ENCODE measurements at regions not wholly inside any gene's neighbourhood (a gene's known extent, or its start where the extent isn't known, plus 50 kb on each side); places are given as distances from the start of the nearest gene placed in this dataset.

DNA sequence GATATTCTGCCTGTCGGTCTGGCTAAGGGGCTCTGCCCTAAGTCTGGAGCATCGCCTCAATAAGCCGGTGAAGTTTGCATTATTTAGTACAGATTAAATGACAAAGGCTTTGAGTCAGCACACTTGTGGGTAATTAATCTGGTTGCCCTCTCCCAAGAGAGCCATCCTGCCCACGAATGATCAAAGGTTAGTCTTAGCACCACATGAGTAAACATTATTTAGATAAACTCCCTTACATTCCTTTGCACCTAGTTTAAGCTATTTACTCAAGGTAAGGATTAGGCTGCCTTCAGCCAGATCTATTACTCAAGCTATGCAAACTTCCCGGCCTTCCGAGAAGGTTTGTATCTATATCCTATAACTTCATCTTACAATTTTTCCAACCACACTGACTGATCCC is 572.1 kb downstream of the CHSY3 start:
- 69 to 72% methylated on average over 6 of the region's 6 CpGs for WGBS, 2 donors
- TF ChIP-seq, protein P1, sequence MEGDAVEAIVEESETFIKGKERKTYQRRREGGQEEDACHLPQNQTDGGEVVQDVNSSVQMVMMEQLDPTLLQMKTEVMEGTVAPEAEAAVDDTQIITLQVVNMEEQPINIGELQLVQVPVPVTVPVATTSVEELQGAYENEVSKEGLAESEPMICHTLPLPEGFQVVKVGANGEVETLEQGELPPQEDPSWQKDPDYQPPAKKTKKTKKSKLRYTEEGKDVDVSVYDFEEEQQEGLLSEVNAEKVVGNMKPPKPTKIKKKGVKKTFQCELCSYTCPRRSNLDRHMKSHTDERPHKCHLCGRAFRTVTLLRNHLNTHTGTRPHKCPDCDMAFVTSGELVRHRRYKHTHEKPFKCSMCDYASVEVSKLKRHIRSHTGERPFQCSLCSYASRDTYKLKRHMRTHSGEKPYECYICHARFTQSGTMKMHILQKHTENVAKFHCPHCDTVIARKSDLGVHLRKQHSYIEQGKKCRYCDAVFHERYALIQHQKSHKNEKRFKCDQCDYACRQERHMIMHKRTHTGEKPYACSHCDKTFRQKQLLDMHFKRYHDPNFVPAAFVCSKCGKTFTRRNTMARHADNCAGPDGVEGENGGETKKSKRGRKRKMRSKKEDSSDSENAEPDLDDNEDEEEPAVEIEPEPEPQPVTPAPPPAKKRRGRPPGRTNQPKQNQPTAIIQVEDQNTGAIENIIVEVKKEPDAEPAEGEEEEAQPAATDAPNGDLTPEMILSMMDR (IDR thresholded peaks at IDR 0.05) = no peak
- TF ChIP-seq POLR2A (IDR thresholded peaks at IDR 0.05) = no peak
- DNase-seq = no peak
- Histone ChIP-seq H3K9me3 (no peaks in the 10 kb centered on the region), H3K4me1 (no peaks in the 10 kb centered on the region), H3K27ac (no peak overlapping the region), H3K27me3 (no peaks in the 10 kb centered on the region), H3K36me3 (no peaks in the 10 kb centered on the region), H3K4me3 (replicated peaks in 1 of 3) (no peak overlapping the region)
- intact Hi-C loops (cut with DNase I) = no loop called here

DNA sequence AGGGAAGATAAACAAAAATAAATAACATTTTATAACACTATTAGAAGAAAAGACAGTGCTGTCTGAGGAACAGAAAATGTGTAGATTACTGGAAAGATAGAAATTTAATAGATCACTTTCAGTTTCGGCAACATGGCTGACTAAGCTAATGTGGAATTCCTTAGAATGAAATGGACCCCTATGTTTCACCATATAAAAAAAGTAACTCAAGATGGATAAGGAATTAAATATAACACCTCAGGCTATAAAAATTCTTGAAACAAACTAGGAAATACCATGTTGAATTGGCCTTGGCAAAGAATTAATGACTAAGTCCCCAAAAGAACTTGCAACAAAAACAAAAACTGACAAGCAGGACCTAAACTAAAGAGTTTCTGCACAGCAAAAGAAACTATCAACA is 558.3 kb downstream of the CHSY3 start:
- no peaks in the 10 kb centered on the region for H3K9me3 ChIP-seq
- no peaks in the 10 kb centered on the region for H3K27me3 ChIP-seq
- 89 to 91% methylated on average over 1 of the region's 1 CpG for WGBS, 2 donors
- no peaks in the 10 kb centered on the region for H3K36me3 ChIP-seq
- no peaks in the 10 kb centered on the region for H3K4me1 ChIP-seq
- no peak overlapping the region for H3K4me3 ChIP-seq (replicated peaks in 1 of 3)
- no peak for TF ChIP-seq POLR2A (IDR thresholded peaks at IDR 0.05)
- TF ChIP-seq, protein P1 (IDR thresholded peaks at IDR 0.05) = no peak
- intact Hi-C loops (cut with DNase I) = no loop called here
- no peak for DNase-seq
- H3K27ac ChIP-seq = no peak overlapping the region

DNA sequence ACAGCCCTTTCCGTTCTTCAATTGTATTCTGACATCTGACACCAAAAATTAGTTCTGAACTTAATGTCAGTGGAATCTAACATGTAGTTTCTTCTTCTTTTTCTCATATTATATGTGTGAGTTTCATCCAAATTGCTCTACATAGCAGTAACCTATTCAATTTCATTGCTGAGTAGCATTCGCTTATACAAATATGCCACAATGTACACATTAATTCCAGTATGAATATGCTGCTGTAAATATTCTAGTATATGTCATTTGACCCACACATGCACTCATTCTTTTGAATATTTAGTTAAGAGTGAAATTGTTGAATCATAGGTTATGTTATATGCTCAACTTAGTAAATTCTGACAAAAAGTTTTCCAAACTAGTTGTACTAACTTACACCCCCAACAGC is 550.9 kb downstream of the CHSY3 start:
- no peak overlapping the region for H3K4me3 ChIP-seq (replicated peaks in 1 of 3)
- H3K9me3 ChIP-seq = no peaks in the 10 kb centered on the region
- intact Hi-C loops (cut with DNase I) = no loop called here
- no peaks in the 10 kb centered on the region for H3K27me3 ChIP-seq
- TF ChIP-seq, protein P1 (IDR thresholded peaks at IDR 0.05) = no peak
- H3K4me1 ChIP-seq = no peaks in the 10 kb centered on the region
- WGBS, 2 donors = 87 to 91% methylated on average over 2 of the region's 2 CpGs
- H3K27ac ChIP-seq = no peak overlapping the region
- DNase-seq = no peak
- no peaks in the 10 kb centered on the region for H3K36me3 ChIP-seq

DNA sequence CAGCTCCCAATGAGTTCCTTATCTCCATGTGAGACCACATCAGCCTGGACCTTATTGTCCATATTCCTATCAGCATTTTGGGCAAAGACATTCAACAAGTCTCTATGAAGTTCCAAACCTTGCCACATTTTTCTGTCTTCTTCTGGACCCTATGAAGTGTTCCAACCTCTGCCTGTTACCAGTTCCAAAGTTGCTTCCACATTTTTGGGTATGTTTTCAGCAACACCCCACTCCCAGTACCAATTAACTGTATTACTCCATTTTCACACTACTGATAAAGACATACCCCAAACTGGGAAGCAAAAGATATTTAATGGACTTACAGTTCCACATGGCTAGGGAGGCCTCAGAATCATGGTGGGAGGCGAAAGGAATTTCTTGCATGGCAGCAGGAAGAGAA is 548.5 kb downstream of the CHSY3 start:
- no peaks in the 10 kb centered on the region for H3K27me3 ChIP-seq
- H3K4me3 ChIP-seq (replicated peaks in 1 of 3) = no peak overlapping the region
- no peaks in the 10 kb centered on the region for H3K9me3 ChIP-seq
- WGBS, 2 donors = 88 to 95% methylated on average over 1 of the region's 1 CpG
- no peaks in the 10 kb centered on the region for H3K4me1 ChIP-seq
- intact Hi-C loops (cut with DNase I) = no loop called here
- TF ChIP-seq, protein P1 (IDR thresholded peaks at IDR 0.05) = no peak
- TF ChIP-seq POLR2A (IDR thresholded peaks at IDR 0.05) = no peak
- H3K27ac ChIP-seq = no peak overlapping the region
- H3K36me3 ChIP-seq = no peaks in the 10 kb centered on the region
- no peak for DNase-seq

DNA sequence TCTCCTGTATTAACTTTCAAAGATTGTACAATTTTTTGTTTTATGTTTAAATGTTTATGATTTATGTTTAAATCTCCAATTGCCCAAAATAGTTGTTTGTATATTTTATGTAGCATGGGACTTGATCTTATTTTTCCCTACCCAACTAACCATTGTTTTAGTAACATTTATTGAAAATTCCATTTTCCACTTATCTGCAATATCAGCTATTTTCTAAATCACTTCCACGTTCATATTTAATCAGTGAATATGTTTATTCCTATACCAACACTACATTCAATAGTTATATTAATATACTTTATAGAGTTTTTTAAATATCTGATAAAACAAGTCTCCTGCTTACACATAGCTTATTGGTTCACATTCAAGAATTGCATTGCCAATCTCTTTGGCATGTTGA is 532.2 kb downstream of the CHSY3 start:
- TF ChIP-seq, protein P1 (IDR thresholded peaks at IDR 0.05) = no peak
- TF ChIP-seq POLR2A (IDR thresholded peaks at IDR 0.05) = no peak
- Histone ChIP-seq H3K27ac (no peak overlapping the region), H3K4me1 (no peaks in the 10 kb centered on the region), H3K36me3 (no peaks in the 10 kb centered on the region), H3K9me3 (peaks cover 1% of the 10 kb centered on the region), H3K27me3 (no peaks in the 10 kb centered on the region), H3K4me3 (replicated peaks in 1 of 3) (no peak overlapping the region)
- DNase-seq = no peak
- intact Hi-C loops (cut with DNase I) = no loop called here
- WGBS, 2 donors = 63 to 70% methylated on average over 1 of the region's 1 CpG

Data from thyroid gland (tissue), 4 donors.